ENCODE measurements at regions not wholly inside any gene's neighbourhood (a gene's known extent, or its start where the extent isn't known, plus 50 kb on each side); places are given as distances from the start of the nearest gene placed in this dataset.

GRCh38 chr13:37179645-37180044, 74.2 kb upstream of the CSNK1A1L start:
- no peak overlapping the region for H3K27ac ChIP-seq (ENCODE audit: insufficient read depth, low read length)

GRCh38 chr13:37177125-37177524, 71.7 kb upstream of the CSNK1A1L start:
- no peak for TF ChIP-seq CTCF (conservative IDR thresholded peaks at IDR 0.05 in 1 of 2, IDR thresholded peaks at IDR 0.05 in 1 of 2; ENCODE audit: low read depth in 1 of 2, low read length in 2 of 2)
- no peak for TF ChIP-seq EZH2 (IDR thresholded peaks at IDR 0.05; ENCODE audit: low read length, missing control alignments)
- Histone ChIP-seq H3K4me1 (ENCODE audit: control insufficient read depth, extremely low read depth, insufficient read depth, low read length) (peaks cover 8% of the 10 kb centered on the region), H3K4me2 (ENCODE audit: extremely low read depth, insufficient read depth, low read length) (no peak overlapping the region), H3K79me2 (ENCODE audit: control insufficient read depth, insufficient read depth, low read length) (no peaks in the 10 kb centered on the region), H4K20me1 (ENCODE audit: control insufficient read depth, extremely low read depth, insufficient read depth, low read length) (no peaks in the 10 kb centered on the region), H3K4me3 (replicated peaks in 1 of 4; ENCODE audit: control extremely low read depth in 1 of 4, insufficient read depth in 1 of 4, low read depth in 3 of 4, low read length in 4 of 4) (no peak overlapping the region), H3K9me3 (ENCODE audit: control insufficient read depth, insufficient read depth, low read depth, low read length) (no peaks in the 10 kb centered on the region), H3K27ac (ENCODE audit: insufficient read depth, low read length) (no peak overlapping the region), H3K9ac (ENCODE audit: insufficient read depth, low read length) (no peak overlapping the region), H3K27me3 (ENCODE audit: control insufficient read depth, insufficient read depth, low read length) (no peaks in the 10 kb centered on the region), H3K36me3 (ENCODE audit: control insufficient read depth, insufficient read depth, low read length) (no peaks in the 10 kb centered on the region), H2AFZ (ENCODE audit: low read length) (no peak overlapping the region)
- DNase-seq (ENCODE audit: low read depth in 2 of 2) = no peak

More at GRCh38 chr13:37179645-37180044, 74.2 kb upstream of the CSNK1A1L start:
- no peak for TF ChIP-seq CTCF (conservative IDR thresholded peaks at IDR 0.05 in 1 of 2, IDR thresholded peaks at IDR 0.05 in 1 of 2; ENCODE audit: low read depth in 1 of 2, low read length in 2 of 2)
- TF ChIP-seq EZH2 (IDR thresholded peaks at IDR 0.05; ENCODE audit: low read length, missing control alignments) = no peak
- Histone ChIP-seq H3K4me3 (replicated peaks in 1 of 4; ENCODE audit: control extremely low read depth in 1 of 4, insufficient read depth in 1 of 4, low read depth in 3 of 4, low read length in 4 of 4) (no peak overlapping the region), H2AFZ (ENCODE audit: low read length) (no peak overlapping the region), H3K36me3 (ENCODE audit: control insufficient read depth, insufficient read depth, low read length) (no peaks in the 10 kb centered on the region), H3K4me1 (ENCODE audit: control insufficient read depth, extremely low read depth, insufficient read depth, low read length) (peaks cover 2% of the 10 kb centered on the region), H3K9ac (ENCODE audit: insufficient read depth, low read length) (no peak overlapping the region), H3K4me2 (ENCODE audit: extremely low read depth, insufficient read depth, low read length) (no peak overlapping the region), H4K20me1 (ENCODE audit: control insufficient read depth, extremely low read depth, insufficient read depth, low read length) (no peaks in the 10 kb centered on the region), H3K79me2 (ENCODE audit: control insufficient read depth, insufficient read depth, low read length) (no peaks in the 10 kb centered on the region), H3K27me3 (ENCODE audit: control insufficient read depth, insufficient read depth, low read length) (no peaks in the 10 kb centered on the region), H3K9me3 (ENCODE audit: control insufficient read depth, insufficient read depth, low read depth, low read length) (no peaks in the 10 kb centered on the region)
- DNase-seq (ENCODE audit: low read depth in 2 of 2) = peak in 1 of 2 donors; percentile 68

DNA sequence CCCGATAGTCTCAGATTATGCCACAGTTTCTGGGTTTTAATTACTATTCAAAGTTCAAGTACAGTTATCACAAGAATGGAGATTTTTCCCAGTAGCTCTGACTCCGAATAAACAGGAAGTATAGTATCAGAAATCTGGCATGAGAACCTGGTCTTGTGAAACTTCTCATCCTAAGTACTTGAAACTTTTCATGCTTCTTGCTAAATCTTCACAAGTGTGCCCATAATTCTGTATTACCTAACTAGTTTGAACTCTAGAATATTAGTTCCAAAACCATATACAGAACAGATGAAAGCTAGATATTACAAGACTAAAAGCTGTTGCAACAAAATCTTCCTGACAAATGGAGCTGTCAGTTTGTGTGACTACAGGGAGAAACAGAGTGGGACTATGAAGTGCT, 70.5 kb upstream of the CSNK1A1L start:
- Histone ChIP-seq H3K27me3 (ENCODE audit: control insufficient read depth, insufficient read depth, low read length) (no peaks in the 10 kb centered on the region), H3K4me2 (ENCODE audit: extremely low read depth, insufficient read depth, low read length) (no peak overlapping the region), H3K79me2 (ENCODE audit: control insufficient read depth, insufficient read depth, low read length) (no peaks in the 10 kb centered on the region), H3K9me3 (ENCODE audit: control insufficient read depth, insufficient read depth, low read depth, low read length) (no peaks in the 10 kb centered on the region), H3K9ac (ENCODE audit: insufficient read depth, low read length) (no peak overlapping the region), H3K36me3 (ENCODE audit: control insufficient read depth, insufficient read depth, low read length) (no peaks in the 10 kb centered on the region), H2AFZ (ENCODE audit: low read length) (no peak overlapping the region), H4K20me1 (ENCODE audit: control insufficient read depth, extremely low read depth, insufficient read depth, low read length) (no peaks in the 10 kb centered on the region), H3K4me3 (replicated peaks in 1 of 4; ENCODE audit: control extremely low read depth in 1 of 4, insufficient read depth in 1 of 4, low read depth in 3 of 4, low read length in 4 of 4) (no peak overlapping the region), H3K4me1 (ENCODE audit: control insufficient read depth, extremely low read depth, insufficient read depth, low read length) (peaks cover 8% of the 10 kb centered on the region), H3K27ac (ENCODE audit: insufficient read depth, low read length) (no peak overlapping the region)
- no peak for TF ChIP-seq EZH2 (IDR thresholded peaks at IDR 0.05; ENCODE audit: low read length, missing control alignments)
- no peak for TF ChIP-seq CTCF (conservative IDR thresholded peaks at IDR 0.05 in 1 of 2, IDR thresholded peaks at IDR 0.05 in 1 of 2; ENCODE audit: low read depth in 1 of 2, low read length in 2 of 2)
- peak; percentile 84 to 94 for DNase-seq (ENCODE audit: low read depth in 2 of 2)

All from fibroblast of lung (primary cell).